GM12878 (cell line): ENCODE measurements at regions not wholly inside any gene's neighbourhood (a gene's known extent, or its start where the extent isn't known, plus 50 kb on each side); places are given as distances from the start of the nearest gene placed in this dataset.

Experiments
- ATAC-seq: fragments of 200-7000 bp; cut with Tn5 transposase; 3 replicates; pipeline ENCODE4 v1.9.1; 2020; ENCODE audit warnings: mild to moderate bottlenecking, moderate library complexity
- BruUV-seq: library from RNA; stranded (reverse); fragments of 400-500 nt; replicated peaks from 2 replicates; lab custom pipeline; 2021; lab: Mats Ljungman, UMichigan
- CTCF ChIA-PET: fragments of 300-600 bp; sonication (Branson Sonifier 250); formaldehyde crosslinking; extraction: SDS; loops from one replicate; lab custom pipeline; 2021; ENCODE audit warnings: inconsistent platforms; lab: Yijun Ruan, JAX
- POLR2A ChIA-PET: fragments of 350-600 bp; formaldehyde crosslinking; extraction: SDS; loops from one replicate; lab custom pipeline; 2021; ENCODE audit warnings: inconsistent platforms; lab: Charles Lee
- RAD21 ChIA-PET: fragments of 300-600 bp; sonication (Branson Sonifier 250); formaldehyde crosslinking; loops from one replicate; lab custom pipeline; 2023; ENCODE audit warnings: antibody characterized with exemption; ENCODE audit not compliant: unreplicated experiment; lab: Charles Lee
- SMC1A ChIA-PET: fragments of 300-600 bp; sonication (Branson Sonifier 250); formaldehyde crosslinking; loops from one replicate; lab custom pipeline; 2023; ENCODE audit not compliant: unreplicated experiment, uncharacterized antibody; lab: Charles Lee
- DNase-seq: peaks from one replicate; pipeline ENCODE4 v3.0.0-alpha.2; 2011; ENCODE audit warnings: low read depth, low spot score
- FAIRE-seq: peaks from 3 replicates; lab custom pipeline; 2011; peaks lifted over from hg19 to GRCh38; lab: Jason Lieb, UNC
- H2AFZ ChIP-seq: 2 replicates; pipeline ENCODE4 v1.6.0; 2011; ENCODE audit warnings: low read depth, low read length, control low read depth; ENCODE audit not compliant: control insufficient read depth
- H3K27ac ChIP-seq: 2 replicates; pipeline ENCODE4 v1.5.1; 2011; ENCODE audit warnings: control low read depth; ENCODE audit not compliant: control insufficient read depth, insufficient read depth
- H3K27me3 ChIP-seq, 2 experiments: replicated peaks in 1 of 2; 2 replicates each; pipeline versions ENCODE4 v1.6.0 to v1.6.1; 2011; ENCODE audit warnings: low read length in 1 of 2; ENCODE audit not compliant: control insufficient read depth in 2 of 2, insufficient read depth in 2 of 2
- H3K36me3 ChIP-seq, 2 experiments: 2 replicates each; pipeline ENCODE4 v1.5.1; 2011; ENCODE audit warnings: low read length in 1 of 2; ENCODE audit not compliant: control insufficient read depth in 2 of 2, insufficient read depth in 2 of 2
- H3K4me1 ChIP-seq: 2 replicates; pipeline ENCODE4 v1.6.1; 2011; ENCODE audit warnings: mild to moderate bottlenecking, low read length, moderate library complexity, mixed read lengths; ENCODE audit not compliant: control insufficient read depth, insufficient read depth
- H3K4me2 ChIP-seq: 2 replicates; pipeline ENCODE4 v1.6.0; 2011; ENCODE audit warnings: control low read depth; ENCODE audit not compliant: control insufficient read depth, insufficient read depth
- H3K4me3 ChIP-seq: fragments of 200-600 bp; sonication (generic); 2 replicates; pipeline ENCODE4 v1.5.1; 2016
- H3K79me2 ChIP-seq: 2 replicates; pipeline ENCODE4 v1.6.0; 2011; ENCODE audit warnings: low read length; ENCODE audit not compliant: control insufficient read depth, insufficient read depth
- H3K9ac ChIP-seq: 2 replicates; pipeline ENCODE4 v1.8.0; 2011; ENCODE audit warnings: low read length, control low read depth, mixed read lengths; ENCODE audit not compliant: control insufficient read depth, insufficient read depth
- H3K9me3 ChIP-seq: replicated peaks from 3 replicates; pipeline ENCODE4 v1.5.1; 2011; ENCODE audit warnings: mild to moderate bottlenecking, low read length; ENCODE audit not compliant: control insufficient read depth, insufficient read depth
- H4K20me1 ChIP-seq: 2 replicates; pipeline ENCODE4 v1.6.0; 2011; ENCODE audit not compliant: control insufficient read depth, insufficient read depth
- CBX5 ChIP-seq: sonication (generic); IDR thresholded peaks from 2 replicates; pipeline ENCODE4 v1.6.1; 2016; ENCODE audit warnings: low read depth, moderate library complexity, mild to moderate bottlenecking, inconsistent platforms
- FOXK2 ChIP-seq: fragments of 450-650 bp; IDR thresholded peaks from 2 replicates; pipeline ENCODE4 v1.6.1; 2017; ENCODE audit warnings: mild to moderate bottlenecking, moderate library complexity
- JUND ChIP-seq: IDR thresholded peaks from 2 replicates; pipeline ENCODE4 v1.6.1; 2012; ENCODE audit warnings: low read depth, mild to moderate bottlenecking, low read length, improper control_type of control experiment, moderate library complexity
- MYC ChIP-seq: IDR thresholded peaks from 2 replicates; pipeline ENCODE4 v1.6.1; 2011; ENCODE audit warnings: mild to moderate bottlenecking, low read length, moderate library complexity, inconsistent platforms; ENCODE audit not compliant: insufficient read depth, insufficient replicate concordance, insufficient read length, severe bottlenecking
- POLR2A ChIP-seq: IDR thresholded peaks from 2 replicates; pipeline ENCODE4 v1.6.1; 2011; ENCODE audit warnings: low read depth, mild to moderate bottlenecking, low read length
- RCOR1 ChIP-seq: conservative IDR thresholded peaks from 2 replicates; pipeline ENCODE4 v1.6.1; 2012; ENCODE audit warnings: low read depth, low read length, improper control_type of control experiment
- SUPT20H ChIP-seq: IDR thresholded peaks from 2 replicates; pipeline ENCODE4 v1.6.1; 2011; ENCODE audit warnings: low read depth, mild to moderate bottlenecking, low read length, moderate library complexity, borderline replicate concordance; ENCODE audit not compliant: control insufficient read depth
- TARDBP ChIP-seq: IDR thresholded peaks from 2 replicates; pipeline ENCODE4 v1.6.1; 2016; ENCODE audit warnings: borderline replicate concordance
- TCF7 ChIP-seq: IDR thresholded peaks from 2 replicates; pipeline ENCODE4 v1.6.1; 2014; ENCODE audit warnings: antibody characterized with exemption, borderline replicate concordance
- YY1 ChIP-seq: IDR thresholded peaks from 2 replicates; pipeline ENCODE4 v1.6.1; 2011; ENCODE audit warnings: low read depth, mild to moderate bottlenecking, low read length
- ZBTB33 ChIP-seq: fragments of 450-650 bp; IDR thresholded peaks from 2 replicates; pipeline ENCODE4 v1.6.1; 2017; ENCODE audit warnings: mild to moderate bottlenecking
- ZNF622 ChIP-seq: fragments of 450-650 bp; IDR thresholded peaks from 2 replicates; pipeline ENCODE4 v1.6.1; 2017; ENCODE audit warnings: mild to moderate bottlenecking, inconsistent platforms
- WGBS: methylation state at CpG from one replicate; pipeline ENCODE4 v1.1.6; 2016; ENCODE audit warnings: low lambda C conversion rate; ENCODE audit not compliant: insufficient replicate concordance, insufficient coverage; ENCODE audit errors: missing lambda C conversion rate; 5-methylcytosine and 5-hydroxymethylcytosine counted together
- in situ Hi-C: fragments of 300-500 bp; cut with MboI; formaldehyde crosslinking; loops from 9 replicates; pipeline ENCODE4 v1.14.3; 2018; ENCODE audit warnings: mixed read lengths
- intact Hi-C: fragments of 100-400 bp; cut with micrococcal nuclease; formaldehyde crosslinking; loops from one replicate; pipeline ENCODE4 v1.14.2; 2022; ENCODE audit not compliant: unreplicated experiment

GRCh38 chr1:233520261-233521191, 93.4 kb upstream of the KCNK1 start:
- Histone ChIP-seq H3K27me3 (no peaks in the 10 kb centered on the region), H3K4me1 (no peaks in the 10 kb centered on the region), H3K36me3 (no peaks in the 10 kb centered on the region), H3K9ac (no peak overlapping the region), H3K4me2 (no peak overlapping the region), H3K79me2 (no peaks in the 10 kb centered on the region), H3K27ac (no peak overlapping the region), H3K4me3 (no peak overlapping the region), H4K20me1 (no peaks in the 10 kb centered on the region), H2AFZ (no peak overlapping the region), H3K9me3 (no peaks in the 10 kb centered on the region; the same call in 1 of the 3 replicates)
- in situ Hi-C loops (no loop called here), intact Hi-C loops (no loop called here)
- ChIA-PET RAD21 (interaction anchor here (1.2 to 1.3 kb wide), 2 partner anchors 78 to 148 kb away, joined by 3 to 4 read pairs; no protein-coding TSS in a partner anchor), CTCF (interaction anchor here (0.7 to 4.1 kb wide), 4 partner anchors 7 to 270 kb away, joined by 3 to 25 read pairs (median 14); no protein-coding TSS in a partner anchor), POLR2A (interaction anchor here (1.0 kb wide), 1 partner anchor 61 kb away, joined by 3 read pairs; no protein-coding TSS in a partner anchor), SMC1A (interaction anchor here (0.6 to 5.3 kb wide), 10 partner anchors 18 to 271 kb away, joined by 3 to 24 read pairs (median 3); no protein-coding TSS in a partner anchor)
- 45% methylated on average over 8 of the region's 8 CpGs for WGBS
- no peak for TF ChIP-seq RCOR1
- no peak for TF ChIP-seq TCF7
- no peak for TF ChIP-seq YY1
- no peak for TF ChIP-seq TARDBP
- no peak for TF ChIP-seq ZBTB33
- TF ChIP-seq ZNF622: no peak
- no peak for TF ChIP-seq FOXK2
- no peak for TF ChIP-seq SUPT20H
- TF ChIP-seq CBX5: no peak
- TF ChIP-seq POLR2A: no peak
- TF ChIP-seq MYC: no peak
- TF ChIP-seq JUND: no peak
- DNase-seq (no peak), FAIRE-seq (no peak), ATAC-seq (no peak)
- BruUV-seq: no TSS peak
